ENCODE measurements at regions not wholly inside any gene's neighbourhood (a gene's known extent, or its start where the extent isn't known, plus 50 kb on each side); places are given as distances from the start of the nearest gene placed in this dataset.
"Not testable (repeated sequence)": the region's sequence is repeated elsewhere in the genome, so short reads cannot be mapped to it uniquely, and the experiment has no call there.

GRCh38 chr6:86407128-86407527 is 530.2 kb upstream of the HTR1E start:
- no peak overlapping the region for H3K4me3 ChIP-seq
- no peaks in the 10 kb centered on the region for H3K36me3 ChIP-seq
- no peak overlapping the region for H3K27ac ChIP-seq
- DNase-seq: no peak
- no peak for TF ChIP-seq CTCF (IDR thresholded peaks at IDR 0.05)
- no peak for TF ChIP-seq POLR2A (IDR thresholded peaks at IDR 0.05)
- no peaks in the 10 kb centered on the region for H3K4me1 ChIP-seq
- no peaks in the 10 kb centered on the region for H3K9me3 ChIP-seq
- intact Hi-C loops (cut with DNase I; ENCODE audit: low total_unique reads): no loop called here
- H3K27me3 ChIP-seq: no peaks in the 10 kb centered on the region

- intact Hi-C loops (cut with DNase I; ENCODE audit: low total_unique reads); H3K9me3 ChIP-seq; H3K27me3 ChIP-seq; DNase-seq; H3K4me1 ChIP-seq; H3K36me3 ChIP-seq; H3K4me3 ChIP-seq; H3K27ac ChIP-seq: not testable (repeated sequence)
Measured at GRCh38 chr6:86392850-86393249, 544.5 kb upstream of the HTR1E start.

GRCh38 chr6:86380571-86381125 is 556.7 kb upstream of the HTR1E start:
- no peak overlapping the region for H3K27ac ChIP-seq
- no peak for TF ChIP-seq POLR2A (IDR thresholded peaks at IDR 0.05)
- TF ChIP-seq CTCF (IDR thresholded peaks at IDR 0.05): no peak
- no peaks in the 10 kb centered on the region for H3K27me3 ChIP-seq
- no peak overlapping the region for H3K4me3 ChIP-seq
- intact Hi-C loops (cut with DNase I; ENCODE audit: low total_unique reads): no loop called here
- no peaks in the 10 kb centered on the region for H3K36me3 ChIP-seq
- no peak for DNase-seq
- no peaks in the 10 kb centered on the region for H3K4me1 ChIP-seq
- no peaks in the 10 kb centered on the region for H3K9me3 ChIP-seq

- Histone ChIP-seq H3K4me1 (no peaks in the 10 kb centered on the region), H3K36me3 (no peaks in the 10 kb centered on the region), H3K27ac (no peak overlapping the region), H3K27me3 (no peaks in the 10 kb centered on the region), H3K4me3 (no peak overlapping the region), H3K9me3 (no peaks in the 10 kb centered on the region)
- TF ChIP-seq POLR2A (IDR thresholded peaks at IDR 0.05): no peak
- TF ChIP-seq CTCF (IDR thresholded peaks at IDR 0.05): no peak
- intact Hi-C loops (cut with DNase I; ENCODE audit: low total_unique reads): no loop called here
- no peak for DNase-seq
Measured at GRCh38 chr6:86357877-86358276, 579.5 kb upstream of the HTR1E start.

GRCh38 chr6:86355271-86355670 is 582.1 kb upstream of the HTR1E start:
- Histone ChIP-seq H3K9me3 (no peaks in the 10 kb centered on the region), H3K27ac (no peak overlapping the region), H3K36me3 (no peaks in the 10 kb centered on the region), H3K27me3 (no peaks in the 10 kb centered on the region), H3K4me3 (no peak overlapping the region), H3K4me1 (no peaks in the 10 kb centered on the region)
- intact Hi-C loops (cut with DNase I; ENCODE audit: low total_unique reads): no loop called here
- no peak for DNase-seq
- TF ChIP-seq CTCF (IDR thresholded peaks at IDR 0.05) (no peak), POLR2A (IDR thresholded peaks at IDR 0.05) (no peak)

GRCh38 chr6:86331919-86332318 is 605.4 kb upstream of the HTR1E start:
- no peak for DNase-seq
- Histone ChIP-seq H3K36me3 (no peaks in the 10 kb centered on the region), H3K9me3 (no peaks in the 10 kb centered on the region), H3K4me1 (no peaks in the 10 kb centered on the region), H3K27ac (no peak overlapping the region), H3K27me3 (no peaks in the 10 kb centered on the region), H3K4me3 (no peak overlapping the region)
- TF ChIP-seq POLR2A (IDR thresholded peaks at IDR 0.05) (no peak), CTCF (IDR thresholded peaks at IDR 0.05) (no peak)
- intact Hi-C loops (cut with DNase I; ENCODE audit: low total_unique reads): no loop called here
